ENCODE measurements at regions not wholly inside any gene's neighbourhood (a gene's known extent, or its start where the extent isn't known, plus 50 kb on each side); places are given as distances from the start of the nearest gene placed in this dataset.

DNA sequence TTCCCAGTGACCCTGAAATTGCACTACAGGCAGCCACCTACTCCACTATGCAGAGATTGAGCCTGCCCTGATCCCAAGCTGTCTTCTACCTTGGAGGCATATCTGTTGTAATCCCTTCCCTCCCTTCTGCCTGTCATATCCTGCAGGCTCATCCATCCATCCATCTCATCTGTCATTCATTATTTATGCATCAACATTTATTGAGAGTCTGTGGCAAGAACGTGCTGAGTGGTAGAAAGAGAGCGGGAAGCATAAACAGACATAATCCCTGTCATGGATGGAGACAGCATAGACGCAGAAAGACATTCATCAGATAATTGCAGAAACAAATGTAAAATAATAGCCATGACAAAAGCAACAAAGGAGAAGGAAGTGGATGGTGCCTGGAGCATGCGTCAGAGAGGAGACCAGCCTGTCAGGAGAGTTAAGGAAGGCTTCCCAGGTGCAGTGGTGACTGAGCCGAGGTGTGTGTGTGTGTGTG is 89.5 kb upstream of the CALM2 start:
- POLR2A ChIA-PET (ENCODE audit: unreplicated experiment), result no interaction called here
- Histone ChIP-seq H3K9me3 (ENCODE audit: insufficient read depth, low read depth) (no peaks in the 10 kb centered on the region), H3K27me3 (ENCODE audit: insufficient read depth, low read depth) (no peaks in the 10 kb centered on the region), H4K20me1 (ENCODE audit: insufficient read depth) (no peaks in the 10 kb centered on the region), H3K36me3 (ENCODE audit: low read depth) (no peaks in the 10 kb centered on the region), H2AFZ (no peak overlapping the region), H3K4me2 (peak overlapping the region; percentile 16), H3K27ac (peak overlapping the region; percentile 51), H3K79me2 (ENCODE audit: low read depth) (no peaks in the 10 kb centered on the region), H3K4me3 (no peak overlapping the region), H3F3A (ENCODE audit: insufficient read depth, low read depth) (peaks cover 53% of the 10 kb centered on the region), H3K4me1 (replicated peaks; ENCODE audit: insufficient read depth) (peaks cover 65% of the 10 kb centered on the region), H3K9me2 (ENCODE audit: insufficient read depth) (no peaks in the 10 kb centered on the region)
- intact Hi-C loops (cut with micrococcal nuclease; ENCODE audit: unreplicated experiment), result no loop called here
- BruUV-seq (replicated peaks), result no TSS peak
- DNase-seq, result peak; percentile 28 to 74
- TF ChIP-seq, protein P1, sequence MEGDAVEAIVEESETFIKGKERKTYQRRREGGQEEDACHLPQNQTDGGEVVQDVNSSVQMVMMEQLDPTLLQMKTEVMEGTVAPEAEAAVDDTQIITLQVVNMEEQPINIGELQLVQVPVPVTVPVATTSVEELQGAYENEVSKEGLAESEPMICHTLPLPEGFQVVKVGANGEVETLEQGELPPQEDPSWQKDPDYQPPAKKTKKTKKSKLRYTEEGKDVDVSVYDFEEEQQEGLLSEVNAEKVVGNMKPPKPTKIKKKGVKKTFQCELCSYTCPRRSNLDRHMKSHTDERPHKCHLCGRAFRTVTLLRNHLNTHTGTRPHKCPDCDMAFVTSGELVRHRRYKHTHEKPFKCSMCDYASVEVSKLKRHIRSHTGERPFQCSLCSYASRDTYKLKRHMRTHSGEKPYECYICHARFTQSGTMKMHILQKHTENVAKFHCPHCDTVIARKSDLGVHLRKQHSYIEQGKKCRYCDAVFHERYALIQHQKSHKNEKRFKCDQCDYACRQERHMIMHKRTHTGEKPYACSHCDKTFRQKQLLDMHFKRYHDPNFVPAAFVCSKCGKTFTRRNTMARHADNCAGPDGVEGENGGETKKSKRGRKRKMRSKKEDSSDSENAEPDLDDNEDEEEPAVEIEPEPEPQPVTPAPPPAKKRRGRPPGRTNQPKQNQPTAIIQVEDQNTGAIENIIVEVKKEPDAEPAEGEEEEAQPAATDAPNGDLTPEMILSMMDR (conservative IDR thresholded peaks at IDR 0.05), result no peak
- TF ChIP-seq EZH2 (IDR thresholded peaks at IDR 0.05; ENCODE audit: low read depth), result no peak
- CTCF ChIA-PET, result no interaction called here

DNA sequence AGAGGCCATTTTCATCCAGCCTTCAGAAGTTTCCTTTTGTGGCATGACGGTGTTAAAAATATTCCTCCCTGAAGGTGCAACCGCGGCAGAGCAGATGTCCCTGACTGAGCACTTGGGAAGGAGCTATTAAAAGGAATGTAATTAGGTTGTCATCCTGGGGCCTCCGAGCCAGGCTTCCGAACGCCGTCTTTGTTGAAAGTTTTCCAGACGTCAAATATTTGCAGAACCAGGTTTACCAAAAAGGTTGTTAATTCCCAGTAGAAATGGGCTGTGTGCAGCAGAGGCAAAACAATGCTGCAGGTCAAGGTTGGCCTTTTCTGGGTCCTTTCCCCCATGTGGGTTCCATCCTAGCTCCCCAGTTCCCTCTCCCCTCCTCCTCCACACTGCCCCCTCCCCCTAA is 88.8 kb upstream of the CALM2 start:
- H4K20me1 ChIP-seq (ENCODE audit: insufficient read depth), result no peaks in the 10 kb centered on the region
- peak overlapping the region; percentile 16; the same call in 1 of the 2 replicates for H3K4me2 ChIP-seq
- peaks cover 53% of the 10 kb centered on the region for H3F3A ChIP-seq (ENCODE audit: insufficient read depth, low read depth)
- H3K36me3 ChIP-seq (ENCODE audit: low read depth), result no peaks in the 10 kb centered on the region
- H3K9me2 ChIP-seq (ENCODE audit: insufficient read depth), result no peaks in the 10 kb centered on the region
- CTCF ChIA-PET, result no interaction called here
- no peaks in the 10 kb centered on the region for H3K9me3 ChIP-seq (ENCODE audit: insufficient read depth, low read depth)
- H3K4me3 ChIP-seq, result no peak overlapping the region
- intact Hi-C loops (cut with micrococcal nuclease; ENCODE audit: unreplicated experiment), result no loop called here
- H3K4me1 ChIP-seq (replicated peaks; ENCODE audit: insufficient read depth), result peaks cover 66% of the 10 kb centered on the region
- H3K27me3 ChIP-seq (ENCODE audit: insufficient read depth, low read depth), result no peaks in the 10 kb centered on the region
- H2AFZ ChIP-seq, result no peak overlapping the region
- BruUV-seq (replicated peaks), result no TSS peak
- H3K27ac ChIP-seq, result no peak overlapping the region
- no peak for TF ChIP-seq EZH2 (IDR thresholded peaks at IDR 0.05; ENCODE audit: low read depth)
- TF ChIP-seq, protein P1 (conservative IDR thresholded peaks at IDR 0.05), result no peak
- POLR2A ChIA-PET (ENCODE audit: unreplicated experiment), result no interaction called here
- DNase-seq, result no peak
- no peaks in the 10 kb centered on the region for H3K79me2 ChIP-seq (ENCODE audit: low read depth)

DNA sequence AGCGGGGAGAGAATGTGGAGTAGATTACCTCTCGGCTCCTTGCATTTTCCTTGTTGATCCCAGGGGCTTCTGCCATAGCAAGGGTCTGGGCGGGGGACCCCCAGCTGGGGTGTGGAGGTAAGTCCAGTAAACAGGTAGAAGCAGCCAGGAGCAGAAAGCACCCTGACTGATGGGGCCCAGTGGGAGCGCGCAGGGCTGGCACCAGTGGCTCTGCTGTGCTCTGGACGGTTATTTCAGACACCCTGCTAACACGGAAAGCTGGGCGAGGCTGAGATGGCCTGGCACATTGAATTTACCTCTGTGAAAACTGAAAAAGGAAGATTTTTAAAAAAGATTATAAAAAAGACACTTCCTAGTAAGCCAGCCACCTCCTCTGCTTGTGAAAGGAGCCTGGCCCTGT is 88.4 kb upstream of the CALM2 start:
- H3K4me3 ChIP-seq, result no peak overlapping the region
- TF ChIP-seq, protein P1 (conservative IDR thresholded peaks at IDR 0.05), result no peak
- TF ChIP-seq EZH2 (IDR thresholded peaks at IDR 0.05; ENCODE audit: low read depth), result no peak
- BruUV-seq (replicated peaks), result no TSS peak
- H3K79me2 ChIP-seq (ENCODE audit: low read depth), result no peaks in the 10 kb centered on the region
- H3K36me3 ChIP-seq (ENCODE audit: low read depth), result no peaks in the 10 kb centered on the region
- peaks cover 55% of the 10 kb centered on the region for H3F3A ChIP-seq (ENCODE audit: insufficient read depth, low read depth)
- H3K9me2 ChIP-seq (ENCODE audit: insufficient read depth), result no peaks in the 10 kb centered on the region
- no peak overlapping the region for H3K4me2 ChIP-seq
- DNase-seq, result no peak
- POLR2A ChIA-PET (ENCODE audit: unreplicated experiment), result no interaction called here
- H4K20me1 ChIP-seq (ENCODE audit: insufficient read depth), result no peaks in the 10 kb centered on the region
- no peaks in the 10 kb centered on the region for H3K9me3 ChIP-seq (ENCODE audit: insufficient read depth, low read depth)
- no peak overlapping the region for H2AFZ ChIP-seq
- peaks cover 68% of the 10 kb centered on the region for H3K4me1 ChIP-seq (replicated peaks; ENCODE audit: insufficient read depth)
- no peaks in the 10 kb centered on the region for H3K27me3 ChIP-seq (ENCODE audit: insufficient read depth, low read depth)
- CTCF ChIA-PET, result no interaction called here
- intact Hi-C loops (cut with micrococcal nuclease; ENCODE audit: unreplicated experiment), result no loop called here
- no peak overlapping the region for H3K27ac ChIP-seq

All from PC-9 (cell line).